ENCODE measurements at regions not wholly inside any gene's neighbourhood (a gene's known extent, or its start where the extent isn't known, plus 50 kb on each side); places are given as distances from the start of the nearest gene placed in this dataset.
"Not testable (repeated sequence)": the region's sequence is repeated elsewhere in the genome, so short reads cannot be mapped to it uniquely, and the experiment has no call there.

GRCh38 chr10:78416031-78417011, 382.7 kb downstream of the RPS24 start:
- DNase-seq (ENCODE audit: low spot score) = no peak

- no peak for DNase-seq (ENCODE audit: low spot score)
Measured at GRCh38 chr10:78417425-78418370, 384.0 kb downstream of the RPS24 start.

GRCh38 chr10:78419481-78420265, 386.0 kb downstream of the RPS24 start:
- no peak for DNase-seq (ENCODE audit: low spot score)

- DNase-seq (ENCODE audit: low spot score) = no peak
Measured at GRCh38 chr10:78420946-78421735, 387.5 kb downstream of the RPS24 start.

GRCh38 chr10:78424050-78424449, 390.4 kb downstream of the RPS24 start:
- not testable (repeated sequence) for DNase-seq (ENCODE audit: low spot score)

- DNase-seq (ENCODE audit: low spot score) = no peak
Measured at GRCh38 chr10:78424723-78425122, 391.1 kb downstream of the RPS24 start.

GRCh38 chr10:78426181-78426580, 392.5 kb downstream of the RPS24 start:
- no peak for DNase-seq (ENCODE audit: low spot score)

- DNase-seq (ENCODE audit: low spot score) = no peak
Measured at GRCh38 chr10:78427497-78428031, 393.9 kb downstream of the RPS24 start.

- no peak for DNase-seq (ENCODE audit: low spot score)
Measured at GRCh38 chr10:78428579-78428978, 394.9 kb downstream of the RPS24 start.

GRCh38 chr10:78429984-78430383, 396.3 kb downstream of the RPS24 start:
- no peak for DNase-seq (ENCODE audit: low spot score)

GRCh38 chr10:78432583-78432982, 398.9 kb downstream of the RPS24 start:
- no peak for DNase-seq (ENCODE audit: low spot score)

GRCh38 chr10:78433076-78433595, 399.5 kb downstream of the RPS24 start:
- no peak for DNase-seq (ENCODE audit: low spot score)

GRCh38 chr10:78433766-78434535, 400.3 kb downstream of the RPS24 start:
- DNase-seq (ENCODE audit: low spot score) = no peak

- DNase-seq (ENCODE audit: low spot score) = no peak
Measured at GRCh38 chr10:78434886-78435285, 401.2 kb downstream of the RPS24 start.

GRCh38 chr10:78435484-78436221, 402.0 kb downstream of the RPS24 start:
- DNase-seq (ENCODE audit: low spot score) = no peak

- no peak for DNase-seq (ENCODE audit: low spot score)
Measured at GRCh38 chr10:78436222-78436573, 402.5 kb downstream of the RPS24 start.

GRCh38 chr10:78436706-78437406, 403.2 kb downstream of the RPS24 start:
- no peak for DNase-seq (ENCODE audit: low spot score)

- no peak for DNase-seq (ENCODE audit: low spot score)
Measured at GRCh38 chr10:78437407-78437768, 403.7 kb downstream of the RPS24 start.
